NT2/D1 (cell line): ENCODE measurements at regions not wholly inside any gene's neighbourhood (a gene's known extent, or its start where the extent isn't known, plus 50 kb on each side); places are given as distances from the start of the nearest gene placed in this dataset.

Experiments
- SUZ12 ChIP-seq: IDR thresholded peaks from 2 replicates; pipeline ENCODE4 v1.6.1; 2011; ENCODE audit not compliant: insufficient read length, insufficient read depth; ENCODE audit errors: extremely low read depth
- YY1 ChIP-seq: IDR thresholded peaks from 2 replicates; pipeline ENCODE4 v1.6.1; 2011; ENCODE audit not compliant: insufficient read length, insufficient read depth
- ZNF274 ChIP-seq: IDR thresholded peaks from 2 replicates; pipeline ENCODE4 v1.6.1; 2011; ENCODE audit warnings: mild to moderate bottlenecking, low read depth, low read length

DNA sequence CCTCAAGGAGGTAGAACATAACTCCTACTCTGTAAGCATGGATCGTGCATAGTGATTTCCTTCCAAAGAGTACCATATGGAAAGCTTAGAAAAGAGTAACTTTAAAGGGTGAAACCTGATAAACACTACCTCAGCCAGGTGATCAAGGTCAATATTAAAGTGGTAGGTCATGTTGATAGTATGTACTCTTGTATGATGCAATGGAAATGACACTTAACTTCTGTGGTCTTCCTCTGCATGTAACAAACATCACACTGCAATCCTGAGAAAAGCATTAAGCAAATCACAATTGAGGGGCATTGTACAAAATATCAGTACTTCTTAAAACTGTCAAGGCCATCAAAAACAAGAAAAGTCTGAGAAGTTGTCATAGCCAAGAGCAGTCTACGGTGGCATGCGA lies 83.8 kb downstream of the LEPR start:
- TF ChIP-seq ZNF274 = no peak
- TF ChIP-seq YY1 = no peak
- TF ChIP-seq SUZ12 = no peak
